Skin epidermis (tissue), 12 donors: ENCODE measurements at regions not wholly inside any gene's neighbourhood (a gene's known extent, or its start where the extent isn't known, plus 50 kb on each side); places are given as distances from the start of the nearest gene placed in this dataset.

ENCODE experiments used
- H3K27ac ChIP-seq, 21 experiments: fragments of 200-600 bp; sonication (generic) in 11 of 21; one replicate each; pipeline ENCODE4 v1.5.0; 2020; ENCODE audit warnings: mild to moderate bottlenecking in 3 of 21, inconsistent platforms in 2 of 21, moderate library complexity in 2 of 21
- H3K4me3 ChIP-seq, 7 experiments: fragments of 200-600 bp; sonication (generic) in 2 of 7; one replicate each; pipeline ENCODE4 v1.5.0; 2020; ENCODE audit warnings: inconsistent platforms in 2 of 7, mild to moderate bottlenecking in 2 of 7, moderate library complexity in 1 of 7

DNA sequence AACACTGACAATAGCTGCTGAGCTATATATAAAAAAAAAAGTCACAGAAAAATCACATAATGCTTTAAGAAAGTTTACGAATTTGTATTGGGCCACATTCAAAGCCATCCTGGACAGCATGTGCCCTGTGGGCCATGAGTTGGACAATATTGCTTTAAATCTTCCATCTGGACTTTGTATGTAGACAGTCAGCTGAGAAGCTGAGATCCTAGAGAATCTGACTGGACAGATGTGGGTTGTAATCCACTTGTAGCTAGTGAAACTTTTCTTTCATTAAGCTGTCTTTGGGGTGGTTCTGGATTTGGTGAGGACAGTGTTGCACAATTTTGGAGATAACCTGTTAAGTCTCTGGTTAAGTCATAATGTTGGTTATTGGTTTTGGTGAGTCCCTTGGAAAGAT, 824.5 kb downstream of the CCSER2 start:
- no peak overlapping the region for H3K27ac ChIP-seq
- H3K4me3 ChIP-seq = no peak overlapping the region

DNA sequence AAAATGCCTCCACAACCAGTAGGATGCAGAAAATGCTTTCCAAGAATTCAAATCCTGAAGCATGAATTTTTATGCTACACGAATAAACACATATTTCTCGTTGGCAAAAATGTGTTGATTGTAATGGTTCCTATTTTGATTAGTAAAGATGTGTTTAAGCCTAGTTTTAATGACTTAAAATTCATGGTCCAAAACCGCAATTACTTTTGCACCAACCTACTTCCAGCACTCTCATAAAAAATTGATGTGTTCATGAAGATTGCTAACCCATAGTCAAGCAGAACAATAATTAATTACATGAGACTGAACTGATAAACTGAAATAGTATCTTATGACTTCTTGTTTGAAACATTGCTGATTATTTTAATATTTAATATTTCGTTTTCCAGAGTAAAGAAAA, 828.8 kb downstream of the CCSER2 start:
- no peak overlapping the region for H3K4me3 ChIP-seq
- H3K27ac ChIP-seq = no peak overlapping the region

DNA sequence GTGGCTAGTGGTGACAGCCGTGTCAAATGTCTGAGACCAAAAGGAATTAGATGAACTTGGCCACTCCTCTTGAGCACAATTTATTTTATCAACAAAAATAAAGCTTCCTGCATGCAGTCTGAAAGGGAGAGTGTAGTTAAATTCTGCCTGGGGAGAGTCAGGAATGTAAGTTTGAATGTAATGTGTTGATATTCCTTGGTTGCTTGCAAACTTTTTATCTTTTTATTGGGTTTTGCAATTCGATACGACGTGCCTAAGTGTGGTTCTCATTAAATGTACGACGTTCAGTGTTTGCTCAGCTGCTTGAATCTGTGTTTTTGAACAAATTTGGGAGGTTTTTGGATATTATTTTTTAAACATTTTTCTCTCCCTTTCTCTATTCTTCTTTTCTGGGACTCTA, 839.9 kb downstream of the CCSER2 start:
- no peak overlapping the region for H3K4me3 ChIP-seq

DNA sequence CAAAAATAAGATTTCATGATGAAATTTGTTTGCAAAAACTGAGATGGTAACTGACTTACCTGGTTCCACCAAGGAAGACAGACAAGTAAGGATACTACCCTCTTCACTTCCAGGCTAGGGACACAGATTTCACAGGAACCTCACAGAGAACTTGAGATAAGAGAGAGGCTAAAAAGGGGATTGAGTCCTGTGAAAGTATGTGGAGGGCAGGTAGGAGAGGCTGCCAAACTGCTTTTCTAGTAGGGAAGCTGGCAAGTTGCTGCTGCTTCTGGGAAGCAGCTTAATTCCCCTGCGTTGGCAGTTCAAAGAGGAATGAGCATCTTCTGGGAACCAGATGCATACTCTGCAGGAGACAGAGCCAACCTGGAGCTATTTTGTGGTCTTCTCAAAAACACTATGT, 841.6 kb downstream of the CCSER2 start:
- Histone ChIP-seq H3K27ac (no peak overlapping the region), H3K4me3 (no peak overlapping the region)

More for the DNA sequence above, 839.9 kb downstream of the CCSER2 start:
- H3K27ac ChIP-seq = no peak overlapping the region

DNA sequence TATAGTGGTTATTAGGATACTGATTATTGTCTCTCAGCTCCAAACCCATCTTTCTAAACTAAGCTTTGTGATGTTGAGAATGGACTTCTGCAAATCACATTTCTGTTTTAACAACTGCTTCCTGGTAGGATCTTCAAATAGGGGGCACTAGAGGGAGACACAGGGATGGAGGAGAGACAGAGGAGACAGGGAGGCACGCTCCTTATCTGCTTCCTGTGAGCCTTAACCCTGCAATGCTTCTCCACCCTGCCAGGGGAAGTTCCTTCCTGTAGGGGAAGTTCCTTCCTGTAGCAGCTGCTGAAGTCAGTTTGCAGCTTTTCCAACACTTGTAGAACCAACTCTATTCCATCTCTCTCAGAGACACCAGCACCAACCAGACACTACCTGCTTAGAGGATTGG, 847.2 kb downstream of the CCSER2 start:
- no peak overlapping the region for H3K27ac ChIP-seq
- no peak overlapping the region for H3K4me3 ChIP-seq

DNA sequence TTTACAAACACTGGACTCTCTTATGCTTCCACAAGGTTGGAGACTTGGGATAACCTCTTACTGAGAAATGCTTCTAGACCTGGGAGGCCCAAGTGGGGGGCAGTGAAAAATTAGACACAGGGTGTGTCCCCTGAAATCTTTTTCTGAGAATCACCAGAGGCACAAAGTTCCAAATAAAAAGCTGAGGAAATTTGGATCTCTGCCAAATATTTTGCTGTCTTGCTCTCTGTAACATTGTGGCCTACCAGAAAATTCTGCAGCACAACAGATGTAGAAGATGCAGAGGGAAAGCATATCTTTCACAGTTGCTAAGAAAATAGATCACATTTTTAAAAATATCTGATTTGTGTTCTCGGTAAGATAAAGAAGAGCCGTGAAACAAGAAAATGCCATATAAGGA, 849.4 kb downstream of the CCSER2 start:
- no peak overlapping the region for H3K4me3 ChIP-seq
- H3K27ac ChIP-seq = no peak overlapping the region

DNA sequence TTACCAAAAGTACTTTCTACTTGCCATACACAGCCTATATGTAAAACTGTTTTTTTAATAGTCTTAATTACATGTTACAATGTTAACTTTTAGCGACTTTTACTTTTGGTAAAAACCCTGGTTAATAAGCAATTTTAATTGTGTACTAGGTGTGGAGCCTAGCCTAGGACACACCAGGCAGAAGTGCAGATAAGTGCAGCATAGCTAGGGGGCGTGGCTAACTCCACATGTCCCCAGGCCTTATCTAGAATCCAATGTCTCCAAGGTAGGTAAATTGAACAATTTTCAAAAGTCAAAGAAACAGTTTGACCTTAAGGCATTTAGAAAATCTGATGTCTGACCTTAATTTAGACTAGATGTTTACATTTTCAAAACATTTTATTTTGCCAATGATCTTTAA, 858.7 kb downstream of the CCSER2 start:
- Histone ChIP-seq H3K27ac (no peak overlapping the region), H3K4me3 (no peak overlapping the region)

DNA sequence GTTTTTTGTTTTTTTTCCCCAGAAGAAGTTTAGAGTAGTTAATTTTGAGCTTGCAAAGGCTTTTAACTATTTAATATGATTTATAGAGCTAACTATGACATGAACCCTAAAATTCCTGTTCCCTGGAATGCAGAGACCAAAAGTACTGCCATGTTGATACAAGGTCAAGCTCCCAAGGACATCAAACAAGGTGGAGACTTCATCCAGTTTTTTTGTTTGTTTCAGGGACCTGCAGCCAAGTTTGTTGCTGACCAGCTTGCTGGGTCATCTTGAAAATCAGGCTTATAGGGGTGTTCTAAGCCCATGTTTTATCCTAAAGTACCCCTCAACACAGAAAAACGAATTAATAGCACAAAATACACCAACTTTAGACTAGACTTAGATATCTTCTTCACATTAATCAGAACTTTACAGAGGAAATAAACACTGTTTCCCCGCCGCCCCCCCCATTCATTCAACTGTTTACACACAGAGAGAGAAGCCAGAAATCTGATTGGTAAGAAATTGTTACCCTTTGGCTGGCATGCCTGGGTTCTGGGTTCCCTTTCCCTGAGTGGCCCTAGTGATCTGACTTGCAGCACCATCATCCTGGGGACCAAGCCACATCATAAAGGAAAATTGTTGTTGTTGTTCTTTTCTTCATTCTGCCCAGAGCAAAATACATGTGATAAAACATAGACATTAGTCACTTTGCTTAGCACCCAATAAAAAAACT, 860.5 kb downstream of the CCSER2 start:
- H3K4me3 ChIP-seq = no peak overlapping the region
- no peak overlapping the region for H3K27ac ChIP-seq

DNA sequence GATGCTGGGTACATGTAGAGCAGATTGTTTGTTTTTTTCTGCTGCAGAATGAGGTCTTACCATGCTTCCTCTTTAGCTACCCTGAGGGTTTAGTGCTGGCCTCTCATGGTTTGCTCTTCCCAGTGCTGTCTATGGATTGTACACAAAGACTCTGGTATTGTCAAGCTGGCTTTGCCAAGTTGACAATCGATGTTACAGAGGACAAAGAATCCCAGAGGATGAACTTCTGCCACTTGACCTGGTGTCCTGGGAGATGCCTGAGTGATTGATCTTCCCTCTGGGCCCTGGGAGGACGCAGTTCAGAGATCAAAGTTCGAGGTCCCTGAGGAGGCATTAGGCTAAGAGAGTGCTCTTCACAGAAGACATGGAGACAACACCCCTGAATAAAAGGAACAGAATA, 865.4 kb downstream of the CCSER2 start:
- Histone ChIP-seq H3K27ac (no peak overlapping the region), H3K4me3 (no peak overlapping the region)

DNA sequence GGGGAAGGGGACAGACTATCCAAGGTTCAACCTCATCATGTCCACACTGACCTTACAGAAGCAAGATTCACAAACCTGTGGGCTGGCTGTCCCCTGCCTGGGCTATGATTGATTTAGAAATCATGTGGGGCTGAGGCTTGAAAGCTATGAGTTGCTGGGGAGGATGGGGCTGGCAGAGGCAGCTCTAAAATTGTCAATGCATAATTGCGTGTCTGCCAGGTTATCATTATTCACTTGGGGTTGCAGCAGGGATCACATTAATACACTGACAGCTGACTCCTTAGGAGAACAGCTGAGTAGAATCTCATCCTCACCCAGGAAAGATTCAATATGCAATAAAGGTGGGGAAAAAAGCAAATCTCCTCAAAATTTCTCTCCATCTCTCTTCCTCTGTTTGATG, 866.3 kb downstream of the CCSER2 start:
- H3K27ac ChIP-seq = no peak overlapping the region

DNA sequence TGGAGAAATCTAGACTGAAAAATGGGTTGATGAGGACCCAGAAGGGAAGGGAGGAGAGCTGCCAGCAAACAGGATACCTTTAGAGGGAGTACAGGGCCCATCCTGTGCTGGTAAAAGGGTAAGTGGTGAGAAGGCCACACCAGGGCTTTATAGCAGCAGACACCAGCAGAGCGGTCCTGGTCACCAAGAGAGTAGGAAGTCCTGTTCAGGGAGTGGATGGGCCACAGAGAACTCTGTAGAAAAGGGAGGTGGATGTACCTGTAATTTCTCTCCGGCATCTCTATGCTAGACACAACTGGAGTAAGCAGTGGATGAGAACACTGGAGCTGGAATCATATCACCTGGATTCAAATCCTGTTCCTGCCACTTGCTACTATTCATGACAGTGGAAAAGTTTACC, 867.2 kb downstream of the CCSER2 start:
- Histone ChIP-seq H3K27ac (no peak overlapping the region), H3K4me3 (no peak overlapping the region)

More for the DNA sequence above, 866.3 kb downstream of the CCSER2 start:
- H3K4me3 ChIP-seq = no peak overlapping the region

DNA sequence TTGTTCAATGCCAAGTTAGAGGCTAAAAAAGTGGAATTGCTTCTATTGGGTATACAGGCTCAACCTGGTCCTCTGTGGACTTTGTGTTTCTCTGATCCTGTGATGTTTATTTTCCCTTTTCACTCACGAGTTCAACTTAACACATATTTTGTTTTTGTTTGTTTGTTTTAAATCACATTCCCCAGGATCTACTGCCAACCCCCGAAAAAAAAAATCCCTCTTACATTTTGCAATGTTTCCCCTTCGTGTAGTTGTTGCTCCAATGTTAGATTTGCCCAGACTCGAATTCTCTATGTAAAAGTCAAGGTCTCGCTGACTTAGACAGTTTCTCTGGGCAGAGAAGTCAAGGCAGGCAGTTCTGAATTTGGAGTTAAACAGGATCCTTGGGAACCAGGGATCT, 876.4 kb downstream of the CCSER2 start:
- no peak overlapping the region for H3K4me3 ChIP-seq
- H3K27ac ChIP-seq = no peak overlapping the region

DNA sequence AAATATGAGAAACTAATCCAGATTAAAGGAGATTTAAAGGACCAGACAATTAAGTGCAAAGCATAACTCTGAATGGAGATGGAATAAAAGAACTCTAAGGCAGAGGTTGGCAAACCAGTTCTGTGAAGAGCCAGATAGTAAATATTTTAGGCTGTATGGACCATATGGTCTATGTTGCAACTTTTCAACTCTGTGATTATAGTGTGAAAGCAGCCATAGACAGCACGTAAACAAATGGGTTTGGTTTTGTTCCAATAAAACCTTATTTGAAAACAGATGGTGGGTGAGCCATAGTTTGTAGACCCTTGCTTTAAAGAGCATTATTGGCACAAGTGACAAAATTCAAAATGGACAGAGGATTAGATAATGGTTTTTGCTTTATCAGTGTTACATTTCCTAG, 884.1 kb downstream of the CCSER2 start:
- H3K4me3 ChIP-seq = no peak overlapping the region
- no peak overlapping the region for H3K27ac ChIP-seq

DNA sequence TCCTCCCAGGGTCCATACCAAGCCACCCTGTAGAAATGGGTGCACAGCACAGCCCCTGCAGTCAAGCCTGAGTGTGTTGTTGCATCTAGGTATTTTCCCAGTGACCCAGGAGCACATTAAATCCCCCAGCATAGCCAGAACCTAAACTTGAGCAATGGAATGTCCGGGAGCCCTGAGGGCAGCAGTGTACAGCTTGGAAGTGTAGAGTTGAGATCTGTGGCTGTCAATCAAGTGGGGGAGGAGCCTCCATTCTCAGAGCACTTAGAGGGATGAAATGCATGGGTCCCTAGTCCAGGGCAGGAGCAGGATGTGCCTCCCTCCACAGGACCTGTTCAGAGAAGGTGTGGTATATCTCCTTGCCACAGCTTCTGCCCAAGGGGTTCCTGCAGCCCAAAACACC, 885.1 kb downstream of the CCSER2 start:
- H3K27ac ChIP-seq = no peak overlapping the region

DNA sequence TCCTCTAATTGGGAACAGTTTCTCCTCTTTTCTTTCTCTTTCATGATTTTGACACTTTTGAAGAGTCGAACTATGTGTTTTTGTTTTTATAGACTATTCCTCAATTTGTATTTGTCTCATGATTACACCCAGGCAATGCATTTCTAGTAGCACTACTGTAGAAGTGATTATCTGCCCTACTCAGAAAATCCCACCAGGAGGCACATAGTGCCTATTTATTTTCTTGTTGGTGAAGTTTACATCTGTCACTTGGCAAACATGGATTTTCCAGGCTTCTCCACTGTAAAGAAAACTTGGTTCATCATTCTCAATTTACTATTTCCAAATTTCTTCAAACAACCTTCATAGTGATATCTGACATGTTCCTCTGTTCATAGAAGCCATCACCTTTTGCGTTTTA, 893.9 kb downstream of the CCSER2 start:
- Histone ChIP-seq H3K4me3 (no peak overlapping the region), H3K27ac (no peak overlapping the region)

More for the DNA sequence above, 885.1 kb downstream of the CCSER2 start:
- no peak overlapping the region for H3K4me3 ChIP-seq

DNA sequence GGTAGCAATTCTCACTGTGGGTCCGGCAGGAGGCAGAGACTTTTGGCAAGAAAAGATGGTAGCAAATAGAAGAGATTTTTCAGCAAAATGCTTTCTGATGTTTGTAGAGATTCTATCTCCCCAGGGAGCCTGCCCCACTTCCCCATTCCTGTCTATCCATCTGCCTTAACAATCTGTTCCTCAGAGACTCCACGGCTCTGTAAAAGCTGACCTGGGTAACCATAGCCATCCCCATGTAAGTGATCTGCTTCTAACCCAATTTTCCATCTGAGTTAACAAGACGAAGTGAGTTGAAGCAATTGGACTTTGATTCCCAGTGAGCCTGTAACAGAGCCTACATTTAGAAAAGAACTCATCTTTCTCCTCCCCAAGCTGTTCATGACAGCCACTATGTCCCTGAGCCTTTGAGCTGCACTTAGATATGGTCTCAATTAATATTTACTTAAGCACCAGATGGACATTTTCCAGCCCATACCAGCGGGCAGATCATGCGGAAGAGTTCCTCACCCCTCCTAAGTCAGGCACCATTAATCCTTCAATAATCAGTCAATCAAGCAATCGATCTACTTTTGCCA, 896.1 kb downstream of the CCSER2 start:
- H3K4me3 ChIP-seq = no peak overlapping the region
- H3K27ac ChIP-seq = no peak overlapping the region

DNA sequence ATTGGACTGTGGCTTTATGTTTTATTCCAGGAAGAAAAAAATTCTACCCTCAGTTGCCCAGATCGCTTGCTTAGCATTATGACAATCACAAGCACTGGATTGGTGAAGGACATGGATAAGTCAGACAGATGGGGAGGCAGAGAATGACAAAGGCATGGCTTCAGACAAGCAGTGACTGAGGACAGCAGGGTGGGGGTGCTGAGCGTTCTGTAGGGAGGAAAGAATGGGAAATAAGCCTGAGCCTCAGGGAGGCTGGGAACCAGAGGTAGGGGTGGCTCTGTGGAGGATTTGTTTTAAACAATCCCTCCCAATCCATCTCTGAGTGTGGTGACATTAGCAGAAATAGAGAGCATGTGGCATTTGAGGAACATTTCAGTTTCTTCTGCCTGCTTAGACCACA, 896.9 kb downstream of the CCSER2 start:
- Histone ChIP-seq H3K27ac (no peak overlapping the region), H3K4me3 (no peak overlapping the region)

DNA sequence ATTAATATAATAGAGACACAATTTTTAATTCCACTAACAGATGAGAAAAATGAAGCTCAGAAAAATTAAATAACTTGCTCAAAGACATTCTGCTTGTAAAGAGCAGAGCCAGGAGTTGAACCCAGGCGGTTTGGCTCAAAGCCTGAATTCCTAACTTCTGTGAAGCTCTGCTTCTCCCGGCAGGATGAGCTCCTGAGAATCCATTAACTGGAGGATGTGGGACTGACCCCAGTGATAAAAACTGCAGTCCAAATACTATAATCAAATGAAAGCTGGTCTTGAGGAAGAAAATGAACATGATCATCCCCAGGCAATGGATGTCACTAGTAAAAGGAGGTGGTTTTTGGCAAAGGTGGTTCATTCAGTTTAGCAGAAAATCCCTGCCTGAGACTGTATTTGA, 898.2 kb downstream of the CCSER2 start:
- Histone ChIP-seq H3K4me3 (no peak overlapping the region), H3K27ac (no peak overlapping the region)

DNA sequence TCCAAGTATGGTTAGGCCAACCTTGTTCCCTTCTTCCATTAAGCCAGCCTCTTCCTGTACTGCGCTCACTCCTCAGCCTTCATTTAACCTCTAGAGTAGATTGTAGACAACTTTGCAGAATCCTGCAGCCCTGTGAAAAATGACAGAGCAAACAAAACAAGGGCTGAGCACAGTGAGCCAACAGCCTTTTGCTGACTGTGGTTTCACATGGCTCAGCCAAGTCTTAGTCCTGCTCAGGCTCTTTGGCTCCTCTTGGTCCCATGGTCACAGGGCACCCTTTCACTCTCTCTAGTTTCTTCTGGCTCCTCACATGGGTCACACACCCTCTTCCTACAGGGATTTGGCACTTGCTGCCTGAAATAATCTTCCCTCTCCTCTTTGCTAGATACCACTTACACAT, 900.3 kb downstream of the CCSER2 start:
- H3K27ac ChIP-seq = no peak overlapping the region
- no peak overlapping the region for H3K4me3 ChIP-seq

DNA sequence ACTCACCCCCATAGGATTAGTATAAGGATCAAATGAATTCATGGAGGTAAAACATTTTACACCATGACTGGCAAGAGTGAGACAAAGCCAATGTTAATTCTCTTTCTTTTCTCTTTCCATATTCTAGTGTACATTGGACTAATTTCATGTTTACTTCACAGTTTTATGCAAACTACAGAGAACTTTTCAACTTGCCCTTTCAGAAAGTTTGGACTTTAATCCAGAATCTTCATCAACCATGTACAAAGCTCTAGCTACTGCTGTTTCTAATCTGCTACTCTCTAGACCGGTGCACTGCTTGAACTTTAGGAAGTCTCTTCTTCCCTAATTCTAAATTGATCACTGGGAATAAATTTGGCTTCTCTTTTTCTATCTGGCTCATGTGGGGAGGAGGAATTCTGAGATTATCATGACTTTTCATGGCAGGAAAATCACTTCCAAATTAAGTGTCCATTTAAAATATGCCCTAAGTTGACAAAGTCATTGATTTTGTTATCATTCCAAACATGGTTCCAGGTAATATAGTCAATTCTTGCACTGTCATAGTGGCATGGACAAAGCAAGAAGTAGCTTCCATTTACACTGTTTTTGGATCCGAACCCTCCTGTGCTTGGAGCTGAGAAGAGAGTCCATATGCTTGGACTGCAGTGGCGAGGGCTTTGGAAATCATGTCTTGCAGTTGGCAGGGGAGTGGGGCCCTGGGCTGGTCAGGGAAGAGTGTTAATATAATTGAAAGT, 903.3 kb downstream of the CCSER2 start:
- H3K4me3 ChIP-seq = no peak overlapping the region
- H3K27ac ChIP-seq = no peak overlapping the region

DNA sequence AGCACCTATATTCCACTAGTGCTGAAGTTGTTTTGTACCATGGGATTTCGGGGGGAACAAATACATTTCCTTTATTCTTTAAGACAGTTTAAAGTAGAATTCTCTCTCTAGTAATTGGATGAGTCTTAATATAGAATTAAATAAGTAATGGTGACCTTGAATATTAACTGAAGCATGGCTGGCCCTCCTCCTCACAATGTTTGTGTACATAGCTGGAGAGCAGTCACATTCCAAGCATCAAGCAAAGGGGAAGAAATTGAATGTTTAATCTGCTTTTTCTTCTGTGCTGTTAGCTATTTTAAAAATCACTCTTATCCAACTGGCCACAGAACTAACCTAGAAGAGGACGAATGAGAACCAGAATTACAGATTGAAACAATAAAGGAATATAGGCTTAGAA, 906.9 kb downstream of the CCSER2 start:
- Histone ChIP-seq H3K27ac (no peak overlapping the region), H3K4me3 (no peak overlapping the region)
